IMR-90 (cell line): ENCODE measurements at regions not wholly inside any gene's neighbourhood (a gene's known extent, or its start where the extent isn't known, plus 50 kb on each side); places are given as distances from the start of the nearest gene placed in this dataset.

ENCODE experiments used
- ATAC-seq: fragments of 200-7000 bp; cut with Tn5 transposase; 2 replicates; pipeline ENCODE4 v1.9.1; 2020; ENCODE audit warnings: low read depth, mild to moderate bottlenecking, moderate library complexity
- BruUV-seq: library from RNA; stranded (reverse); fragments of 400-500 nt; replicated peaks from 2 replicates; lab custom pipeline; 2021; lab: Mats Ljungman, UMichigan
- CTCF ChIA-PET: fragments of 300-600 bp; formaldehyde crosslinking; extraction: SDS; loops from one replicate; lab custom pipeline; 2021; ENCODE audit warnings: antibody characterized with exemption; lab: Yijun Ruan, JAX
- POLR2A ChIA-PET: fragments of 300-600 bp; sonication (Branson Sonifier 250); formaldehyde crosslinking; loops from one replicate; lab custom pipeline; 2022; ENCODE audit warnings: antibody characterized with exemption; ENCODE audit not compliant: unreplicated experiment; lab: Charles Lee
- DNase-seq: peaks from one replicate; pipeline ENCODE4 v3.0.0; 2013
- H2AFZ ChIP-seq: replicated peaks from 2 replicates; pipeline ENCODE3; 2013; ENCODE audit warnings: low read length, mild to moderate bottlenecking; ENCODE audit not compliant: poor library complexity
- H2AK5ac ChIP-seq: 2 replicates; pipeline ENCODE4 v1.6.1; 2013; ENCODE audit warnings: low read depth, low read length, inconsistent platforms
- H2AK9ac ChIP-seq: replicated peaks from 2 replicates; pipeline ENCODE3; 2013; ENCODE audit warnings: mild to moderate bottlenecking, low read depth, low read length, moderate library complexity; ENCODE audit not compliant: poor library complexity
- H2BK120ac ChIP-seq: 2 replicates; pipeline ENCODE4 v1.6.1; 2013; ENCODE audit warnings: low read depth, low read length, inconsistent platforms
- H2BK15ac ChIP-seq: 3 replicates; pipeline ENCODE4 v1.6.1; 2013; ENCODE audit warnings: low read depth, low read length, inconsistent platforms
- H2BK20ac ChIP-seq: 2 replicates; pipeline ENCODE4 v1.6.1; 2013; ENCODE audit warnings: low read depth, mild to moderate bottlenecking, inconsistent platforms, low read length, moderate library complexity
- H2BK5ac ChIP-seq: 2 replicates; pipeline ENCODE4 v1.6.1; 2013; ENCODE audit warnings: mild to moderate bottlenecking, low read depth, low read length, inconsistent platforms; ENCODE audit not compliant: poor library complexity, severe bottlenecking
- H3K14ac ChIP-seq: replicated peaks from 2 replicates; pipeline ENCODE4 v1.6.1; 2013; ENCODE audit warnings: low read depth, low read length, inconsistent platforms
- H3K18ac ChIP-seq: 2 replicates; pipeline ENCODE4 v1.6.1; 2013; ENCODE audit warnings: low read depth, low read length, control low read depth
- H3K23ac ChIP-seq: 2 replicates; pipeline ENCODE4 v1.6.1; 2013; ENCODE audit warnings: low read depth, low read length, inconsistent platforms
- H3K27ac ChIP-seq: 2 replicates; pipeline ENCODE4 v1.5.1; 2013; ENCODE audit warnings: mild to moderate bottlenecking, control low read depth, low read length; ENCODE audit not compliant: insufficient read depth
- H3K27me3 ChIP-seq: 2 replicates; pipeline ENCODE4 v1.6.1; 2013; ENCODE audit warnings: low read length; ENCODE audit not compliant: control insufficient read depth, insufficient read depth
- H3K36me3 ChIP-seq: 2 replicates; pipeline ENCODE4 v1.6.1; 2013; ENCODE audit warnings: low read length, mixed read lengths; ENCODE audit not compliant: control insufficient read depth, insufficient read depth
- H3K4ac ChIP-seq: 2 replicates; pipeline ENCODE4 v1.6.1; 2013; ENCODE audit warnings: low read depth, low read length, inconsistent platforms
- H3K4me1 ChIP-seq: 2 replicates; pipeline ENCODE4 v1.6.1; 2013; ENCODE audit warnings: low read length, mixed read lengths; ENCODE audit not compliant: control insufficient read depth, insufficient read depth
- H3K4me2 ChIP-seq: 2 replicates; pipeline ENCODE4 v1.6.1; 2013; ENCODE audit warnings: low read depth, mild to moderate bottlenecking, control low read depth, low read length, moderate library complexity
- H3K4me3 ChIP-seq: 2 replicates; pipeline ENCODE4 v1.5.1; 2013; ENCODE audit warnings: low read depth, mild to moderate bottlenecking, control low read depth, low read length, moderate library complexity; ENCODE audit not compliant: insufficient read depth
- H3K56ac ChIP-seq: 2 replicates; pipeline ENCODE4 v1.6.1; 2013; ENCODE audit warnings: low read length, inconsistent platforms; ENCODE audit not compliant: insufficient read depth; ENCODE audit errors: extremely low read depth
- H3K79me1 ChIP-seq, 2 experiments: 2 replicates each; pipeline ENCODE4 v1.6.1; 2013; ENCODE audit warnings: low read length in 2 of 2, inconsistent platforms in 1 of 2, low read depth in 1 of 2
- H3K9ac ChIP-seq: 2 replicates; pipeline ENCODE4 v1.6.1; 2013; ENCODE audit warnings: low read depth, low read length, control low read depth
- H3K9me1 ChIP-seq: 2 replicates; pipeline ENCODE4 v1.6.1; 2013; ENCODE audit warnings: low read length, inconsistent platforms; ENCODE audit not compliant: insufficient read depth
- H3K9me3 ChIP-seq: 2 replicates; pipeline ENCODE4 v1.6.1; 2013; ENCODE audit warnings: low read length; ENCODE audit not compliant: control insufficient read depth, insufficient read depth
- H4K20me1 ChIP-seq: 2 replicates; pipeline ENCODE4 v1.6.1; 2013; ENCODE audit warnings: low read length, inconsistent platforms; ENCODE audit not compliant: insufficient read depth
- H4K5ac ChIP-seq: 2 replicates; pipeline ENCODE4 v1.6.1; 2013; ENCODE audit warnings: mild to moderate bottlenecking, low read depth, low read length, control low read depth
- H4K8ac ChIP-seq, 2 experiments: 2 replicates each; pipeline ENCODE4 v1.6.1; 2013; ENCODE audit warnings: low read depth in 2 of 2, low read length in 2 of 2, control low read depth in 1 of 2, inconsistent platforms in 1 of 2
- H4K91ac ChIP-seq: 2 replicates; pipeline ENCODE4 v1.6.1; 2013; ENCODE audit warnings: low read depth, low read length, inconsistent platforms; ENCODE audit not compliant: insufficient read depth
- BHLHE40 ChIP-seq: fragments of 150-350 bp; IDR thresholded peaks from 2 replicates; pipeline ENCODE4 v1.6.1; 2016; ENCODE audit warnings: mild to moderate bottlenecking, low read depth, low read length
- CEBPB ChIP-seq: IDR thresholded peaks from 2 replicates; pipeline ENCODE4 v1.6.1; 2012; ENCODE audit warnings: low read depth, low read length, improper control_type of control experiment
- FOS ChIP-seq: fragments of 150-350 bp; IDR thresholded peaks from 2 replicates; pipeline ENCODE4 v1.6.1; 2016; ENCODE audit warnings: low read depth, low read length
- MAFK ChIP-seq: IDR thresholded peaks from 2 replicates; pipeline ENCODE4 v1.6.1; 2012; ENCODE audit warnings: low read depth, low read length, improper control_type of control experiment
- MXI1 ChIP-seq: IDR thresholded peaks from 2 replicates; pipeline ENCODE4 v1.6.1; 2012; ENCODE audit warnings: low read depth, mild to moderate bottlenecking, low read length, moderate library complexity, borderline replicate concordance
- NFE2L2 ChIP-seq: fragments of 150-350 bp; IDR thresholded peaks from 2 replicates; pipeline ENCODE4 v1.6.1; 2016; ENCODE audit warnings: low read depth, mild to moderate bottlenecking, low read length
- POLR2A ChIP-seq: IDR thresholded peaks from 2 replicates; pipeline ENCODE4 v1.6.1; 2012; ENCODE audit warnings: mild to moderate bottlenecking, low read depth, low read length
- RAD21 ChIP-seq: IDR thresholded peaks from 2 replicates; pipeline ENCODE4 v1.6.1; 2012; ENCODE audit warnings: low read length, improper control_type of control experiment
- RCOR1 ChIP-seq: IDR thresholded peaks from 2 replicates; pipeline ENCODE4 v1.6.1; 2012; ENCODE audit warnings: mild to moderate bottlenecking, low read length, improper control_type of control experiment; ENCODE audit not compliant: insufficient replicate concordance
- SMC3 ChIP-seq: fragments of 150-350 bp; IDR thresholded peaks from 2 replicates; pipeline ENCODE4 v1.6.1; 2016; ENCODE audit warnings: low read depth, mild to moderate bottlenecking, antibody characterized with exemption, low read length, moderate library complexity
- USF2 ChIP-seq: fragments of 150-350 bp; IDR thresholded peaks from 2 replicates; pipeline ENCODE4 v1.6.1; 2017; ENCODE audit warnings: mild to moderate bottlenecking, antibody characterized with exemption, low read length, low read depth
- WGBS, 2 experiments: methylation state at CpG; one replicate each; pipeline versions ENCODE4 v1.1.5 to v1.1.7; 2013; ENCODE audit warnings: missing lambda C conversion rate in 2 of 2; ENCODE audit not compliant: insufficient read length in 1 of 2; ENCODE audit errors: extremely low coverage in 2 of 2; 5-methylcytosine and 5-hydroxymethylcytosine counted together
- dilution Hi-C: fragments of 300-500 bp; cut with HindIII; formaldehyde crosslinking; loops from one replicate; pipeline ENCODE4 v1.14.3; 2018; ENCODE audit warnings: low sequenced_read_pairs; ENCODE audit not compliant: unreplicated experiment
- in situ Hi-C: fragments of 300-500 bp; cut with MboI; formaldehyde crosslinking; loops from 3 replicates; pipeline ENCODE4 v1.14.3; 2019; ENCODE audit warnings: low sequenced_read_pairs, inconsistent platforms, mixed read lengths
- intact Hi-C: fragments of 100-400 bp; cut with micrococcal nuclease; formaldehyde crosslinking; loops from 2 replicates; pipeline ENCODE4 v1.10.0; 2022

DNA sequence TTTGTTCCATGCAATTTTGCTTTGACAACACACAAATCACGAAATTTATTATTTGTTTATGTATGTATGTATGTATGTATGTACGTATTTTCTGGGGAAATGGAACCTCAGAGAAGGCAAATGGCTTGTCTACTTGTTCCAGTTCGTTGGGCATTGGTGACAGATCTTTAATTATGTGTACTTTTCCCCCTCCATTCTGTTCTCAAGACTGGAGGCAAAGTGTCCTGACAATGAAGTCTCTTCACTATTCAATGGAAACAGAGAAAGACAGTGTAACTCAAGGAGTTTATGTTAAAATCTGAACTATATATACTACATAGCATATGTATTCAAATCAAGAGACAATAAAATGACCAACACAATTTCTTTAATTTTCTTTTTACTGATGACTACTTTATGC, 245.7 kb upstream of the PTBP2 start:
- Histone ChIP-seq H2BK5ac (no peak overlapping the region), H2BK120ac (no peak overlapping the region), H3K27me3 (no peaks in the 10 kb centered on the region), H2AK5ac (no peak overlapping the region), H3K18ac (no peak overlapping the region), H2BK15ac (no peak overlapping the region), H4K5ac (no peak overlapping the region), H2AK9ac (no peak overlapping the region), H2AFZ (no peak overlapping the region), H2BK20ac (no peak overlapping the region), H3K4ac (no peak overlapping the region), H3K27ac (no peak overlapping the region), H3K56ac (no peak overlapping the region), H3K9ac (no peak overlapping the region), H3K79me1 (no peaks in the 10 kb centered on the region), H3K23ac (no peak overlapping the region), H3K4me3 (no peak overlapping the region), H3K36me3 (no peaks in the 10 kb centered on the region), H3K4me2 (no peak overlapping the region), H3K4me1 (no peaks in the 10 kb centered on the region), H3K14ac (no peak overlapping the region), H3K9me3 (no peaks in the 10 kb centered on the region), H3K9me1 (no peaks in the 10 kb centered on the region), H4K20me1 (no peaks in the 10 kb centered on the region), H4K8ac (no peak overlapping the region), H4K91ac (no peak overlapping the region)
- no peak for DNase-seq
- POLR2A ChIA-PET, result no interaction called here
- TF ChIP-seq RCOR1, result no peak
- no peak for TF ChIP-seq FOS
- no peak for TF ChIP-seq RAD21
- no peak for TF ChIP-seq MAFK
- no peak for TF ChIP-seq POLR2A
- no peak for TF ChIP-seq SMC3
- TF ChIP-seq USF2, result no peak
- no peak for TF ChIP-seq BHLHE40
- no peak for TF ChIP-seq MXI1
- TF ChIP-seq CEBPB, result no peak
- no peak for TF ChIP-seq NFE2L2
- WGBS, 2 experiments, result no CpG with 5 or more reads among the region's 3 CpGs
- no peak for ATAC-seq
- dilution Hi-C loops (no loop called here), intact Hi-C loops (no loop called here), in situ Hi-C loops (no loop called here)
- no TSS peak for BruUV-seq
- CTCF ChIA-PET, result no interaction called here
